ENCODE measurements at regions not wholly inside any gene's neighbourhood (a gene's known extent, or its start where the extent isn't known, plus 50 kb on each side); places are given as distances from the start of the nearest gene placed in this dataset.

DNA sequence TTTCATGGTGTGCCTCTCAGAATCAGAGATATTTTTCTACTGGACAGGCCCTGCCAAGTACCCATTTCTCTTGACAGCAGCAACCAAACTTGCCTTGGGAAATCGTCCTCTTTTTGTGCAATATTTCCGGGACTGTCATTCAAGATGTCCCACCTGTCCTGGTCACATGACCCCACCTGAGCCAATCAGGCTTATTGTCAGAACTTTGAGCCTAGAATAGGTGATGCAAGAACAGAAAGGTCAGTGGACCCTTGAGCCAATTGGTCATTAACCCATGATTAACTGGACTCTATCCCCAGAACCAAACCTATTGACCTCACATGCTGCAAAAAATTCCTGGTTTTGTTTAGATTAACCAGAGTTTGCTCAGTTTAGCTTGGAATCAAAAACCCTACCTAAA is 108.3 kb upstream of the TOP1 start:
- TF ChIP-seq ZNF274 (IDR thresholded peaks at IDR 0.05; ENCODE audit: low read depth, low read length): no peak
- no peak overlapping the region for H3K4me3 ChIP-seq (ENCODE audit: low read length)

DNA sequence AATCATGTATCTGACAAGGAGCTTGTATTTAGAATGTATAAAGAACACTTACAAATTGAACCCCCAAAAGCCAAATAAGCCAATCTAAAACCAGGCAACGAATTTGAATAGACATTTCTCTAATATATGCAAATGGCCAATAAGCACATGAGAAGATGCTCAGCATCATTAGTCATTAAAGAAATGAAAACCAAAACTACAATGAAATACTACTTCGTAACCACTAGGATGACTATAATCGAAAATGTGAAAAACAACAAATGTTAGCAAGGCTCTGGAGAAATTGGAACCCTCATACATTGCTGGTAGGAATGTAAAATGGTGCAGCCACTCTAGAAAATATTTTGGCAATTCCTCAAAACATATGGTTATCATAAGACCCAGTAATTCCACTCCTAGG is 105.8 kb upstream of the TOP1 start:
- H3K4me3 ChIP-seq (ENCODE audit: low read length): no peak overlapping the region
- TF ChIP-seq ZNF274 (IDR thresholded peaks at IDR 0.05; ENCODE audit: low read depth, low read length): no peak

DNA sequence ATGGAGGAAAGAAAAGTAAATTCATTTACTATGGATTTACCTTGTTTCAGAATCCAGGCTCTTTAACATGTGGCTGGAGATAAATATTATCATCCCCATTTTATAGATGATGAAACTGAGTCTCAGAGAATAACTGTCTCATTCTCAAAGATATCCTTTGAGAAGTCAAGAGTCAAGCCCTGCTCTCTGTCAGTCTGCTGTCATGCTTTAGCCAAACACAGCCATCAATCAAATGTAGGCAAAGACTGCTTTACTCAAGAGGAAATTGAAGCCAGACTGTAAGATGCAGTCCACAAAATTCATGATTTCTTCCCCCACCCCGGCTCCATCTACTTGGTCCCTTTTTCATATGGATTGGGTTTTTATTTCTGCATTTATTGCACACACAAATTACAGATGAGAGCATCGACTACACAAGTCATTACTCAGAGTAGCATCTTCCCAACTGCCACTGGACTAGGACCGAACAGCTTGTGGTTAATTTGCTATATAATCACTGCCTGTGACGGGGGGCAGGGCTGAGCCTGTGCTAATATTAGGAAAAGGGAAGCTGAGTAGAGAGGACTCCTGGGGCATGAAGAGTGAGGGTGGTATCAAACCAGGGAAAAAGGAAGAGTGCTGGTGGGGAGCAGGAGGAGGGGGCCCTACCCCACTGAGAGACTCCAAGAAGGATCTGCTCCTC is 102.7 kb upstream of the TOP1 start:
- no peak overlapping the region for H3K4me3 ChIP-seq (ENCODE audit: low read length)
- no peak for TF ChIP-seq ZNF274 (IDR thresholded peaks at IDR 0.05; ENCODE audit: low read depth, low read length)

DNA sequence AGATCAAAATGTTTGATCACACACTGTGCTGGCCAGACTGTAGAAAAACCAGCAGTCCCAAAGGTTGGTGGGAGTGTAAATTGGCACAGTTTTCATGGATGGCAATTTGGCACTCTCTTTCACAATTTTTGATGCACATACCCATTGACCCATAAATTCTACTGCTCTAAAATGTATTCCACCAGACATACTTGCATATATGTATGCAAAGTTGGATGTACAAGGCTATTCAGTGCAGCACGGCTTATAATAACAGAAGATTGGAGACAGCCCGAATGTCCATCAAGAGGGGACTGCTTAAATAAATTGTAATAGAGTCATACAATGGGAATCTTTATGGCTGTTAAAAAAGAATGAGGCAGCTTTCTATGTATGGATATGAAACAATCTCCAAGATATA is 101.7 kb upstream of the TOP1 start:
- H3K4me3 ChIP-seq (ENCODE audit: low read length): no peak overlapping the region
- TF ChIP-seq ZNF274 (IDR thresholded peaks at IDR 0.05; ENCODE audit: low read depth, low read length): no peak

DNA sequence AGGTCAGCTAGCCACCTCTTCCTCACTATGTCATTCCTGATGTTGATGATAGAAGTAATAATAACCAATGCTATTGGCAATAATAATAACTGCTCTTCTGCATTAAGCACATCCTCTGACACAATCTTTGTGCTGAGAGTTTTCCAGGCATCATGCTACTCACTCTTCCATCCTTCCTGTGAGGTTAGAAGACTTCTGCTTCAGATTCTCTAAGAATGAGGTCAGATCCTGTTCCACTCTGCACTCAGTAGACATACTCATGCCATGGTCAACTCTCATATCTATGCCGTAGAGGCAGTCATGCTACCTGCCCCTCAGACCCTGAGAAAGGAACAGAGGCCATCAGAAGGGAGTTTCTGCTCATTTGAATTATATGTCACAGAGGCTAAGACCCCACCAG is 98.1 kb upstream of the TOP1 start:
- TF ChIP-seq ZNF274 (IDR thresholded peaks at IDR 0.05; ENCODE audit: low read depth, low read length): no peak

DNA sequence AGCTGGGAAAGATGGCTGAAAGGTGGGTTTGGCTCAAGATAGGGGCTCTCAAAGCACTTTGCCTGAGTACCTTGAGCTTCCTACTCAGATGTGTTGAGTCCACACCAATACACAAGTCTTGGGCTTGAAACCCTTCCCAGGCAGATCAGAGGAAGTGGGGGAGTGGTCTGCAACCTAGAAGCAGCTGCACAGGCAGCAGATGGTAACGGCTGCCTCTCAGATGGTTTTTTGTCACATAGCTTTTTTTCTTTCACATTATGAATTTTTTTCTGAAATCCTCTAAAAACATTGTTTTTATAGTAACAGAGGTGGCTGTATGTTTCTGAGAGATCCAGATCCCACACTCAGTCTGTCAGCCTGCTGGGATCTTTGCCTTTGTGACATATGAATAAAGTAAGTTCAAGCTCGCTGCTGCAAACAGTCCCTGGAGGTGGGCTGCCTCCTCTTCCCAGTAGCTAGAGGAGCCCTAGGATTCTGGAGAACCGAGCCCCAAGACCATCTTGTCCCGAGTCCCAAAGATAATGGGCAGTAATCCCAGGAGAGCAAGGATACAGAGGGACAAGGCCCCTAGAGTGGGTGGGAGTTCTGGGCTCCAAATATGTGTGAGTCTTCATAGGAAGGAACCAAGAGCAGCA is 97.1 kb upstream of the TOP1 start:
- no peak overlapping the region for H3K4me3 ChIP-seq (ENCODE audit: low read length)
- TF ChIP-seq ZNF274 (IDR thresholded peaks at IDR 0.05; ENCODE audit: low read depth, low read length): no peak

More for the DNA sequence above, 98.1 kb upstream of the TOP1 start:
- H3K4me3 ChIP-seq (ENCODE audit: low read length): no peak overlapping the region

DNA sequence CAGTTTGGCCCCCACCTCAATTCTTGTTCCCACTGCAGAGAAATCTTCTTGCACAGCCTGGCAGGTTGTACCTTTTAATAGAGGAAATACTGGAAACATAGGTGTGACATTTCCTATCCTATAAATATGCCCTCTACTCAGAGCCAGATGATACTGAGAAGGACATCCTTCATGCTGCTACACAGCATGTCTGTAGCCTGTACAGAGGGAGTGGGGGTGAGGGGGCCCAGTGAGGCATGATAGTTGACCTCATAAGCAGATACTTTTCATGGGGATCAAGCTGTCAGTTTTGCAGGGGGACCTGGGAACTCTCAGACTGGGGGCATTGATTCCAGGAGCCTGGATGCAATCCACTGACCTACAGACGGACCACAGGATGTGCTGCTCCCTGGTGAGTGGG is 96.2 kb upstream of the TOP1 start:
- TF ChIP-seq ZNF274 (IDR thresholded peaks at IDR 0.05; ENCODE audit: low read depth, low read length): no peak
- no peak overlapping the region for H3K4me3 ChIP-seq (ENCODE audit: low read length)

DNA sequence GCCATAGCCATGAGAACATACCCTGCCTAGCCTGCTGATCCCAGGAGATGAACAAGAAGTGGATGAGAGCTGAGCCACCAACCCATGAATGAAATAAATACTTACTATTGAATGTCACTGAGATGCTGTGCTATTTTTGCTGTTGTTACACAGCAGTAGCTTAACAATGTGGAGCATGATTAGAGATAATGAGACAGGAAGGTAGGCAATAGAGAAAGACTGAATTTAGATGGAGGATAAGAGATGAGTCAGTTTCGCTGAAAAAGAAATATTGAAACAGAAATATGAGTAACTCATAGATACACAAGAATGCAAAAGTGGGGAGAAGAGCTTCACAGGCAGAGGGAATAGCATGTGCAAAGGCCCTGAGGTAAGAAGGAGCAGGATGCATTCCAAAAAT is 94.9 kb upstream of the TOP1 start:
- no peak overlapping the region for H3K4me3 ChIP-seq (ENCODE audit: low read length)
- no peak for TF ChIP-seq ZNF274 (IDR thresholded peaks at IDR 0.05; ENCODE audit: low read depth, low read length)

DNA sequence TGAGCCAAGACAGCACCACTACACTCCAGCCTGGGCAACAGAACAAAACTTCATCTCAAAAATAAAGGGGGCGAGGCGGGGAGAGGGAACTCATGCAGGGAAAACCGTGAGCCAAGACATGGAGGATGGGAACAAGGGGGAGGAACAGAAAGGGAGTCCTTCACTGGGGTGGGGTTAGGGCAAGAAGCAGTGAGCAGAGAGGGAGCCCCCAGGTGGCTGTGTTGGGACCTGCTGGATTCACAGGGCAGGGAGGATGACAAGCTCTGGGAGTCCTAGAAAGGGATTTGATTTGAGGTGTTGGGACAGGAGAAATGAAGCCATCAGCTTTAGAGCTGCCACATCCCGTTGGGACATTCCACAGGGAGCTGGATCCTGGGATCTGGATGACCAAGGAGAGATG is 90.6 kb upstream of the TOP1 start:
- no peak overlapping the region for H3K4me3 ChIP-seq (ENCODE audit: low read length)
- TF ChIP-seq ZNF274 (IDR thresholded peaks at IDR 0.05; ENCODE audit: low read depth, low read length): no peak

DNA sequence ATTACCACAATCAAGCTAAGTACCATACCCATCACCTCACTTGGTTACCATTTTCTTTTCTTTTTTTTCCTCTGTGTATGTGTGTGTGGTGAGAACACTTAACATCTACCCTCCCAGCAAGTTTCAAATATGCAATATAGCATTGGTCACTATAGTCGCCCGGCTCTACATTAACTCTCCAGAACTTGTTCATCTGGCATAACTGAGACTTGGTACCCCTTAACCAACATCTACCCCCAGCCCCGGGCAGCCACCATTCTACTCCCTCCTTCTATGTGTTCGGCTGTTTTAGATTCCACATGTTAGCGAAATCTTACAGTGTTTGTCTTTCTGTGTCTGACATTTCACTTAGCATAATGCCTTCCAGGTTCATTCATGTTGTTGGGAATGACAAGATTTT is 89.0 kb upstream of the TOP1 start:
- no peak for TF ChIP-seq ZNF274 (IDR thresholded peaks at IDR 0.05; ENCODE audit: low read depth, low read length)
- no peak overlapping the region for H3K4me3 ChIP-seq (ENCODE audit: low read length)

DNA sequence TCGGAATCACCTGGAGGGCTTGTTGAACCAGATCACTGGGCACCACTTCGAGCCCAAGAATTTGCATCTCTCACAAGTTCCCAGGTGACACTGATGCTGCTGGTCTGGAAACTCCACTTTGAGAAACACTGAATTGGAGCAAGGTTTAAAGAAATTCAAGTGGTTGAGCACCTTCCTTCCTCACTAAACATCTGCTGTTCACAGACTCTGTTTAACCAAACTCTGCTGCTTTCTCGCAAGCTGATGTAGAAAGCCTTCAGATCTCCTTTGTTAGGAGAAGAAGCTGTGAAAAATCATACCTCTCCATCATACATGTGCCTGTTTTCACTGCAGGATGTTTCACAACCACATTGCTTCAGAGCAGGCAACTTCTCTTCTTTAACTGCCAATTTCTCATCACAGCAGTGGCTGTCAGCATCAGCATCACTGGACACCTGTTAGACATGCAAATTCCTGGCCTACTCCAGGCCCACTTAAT is 87.5 kb upstream of the TOP1 start:
- H3K4me3 ChIP-seq (ENCODE audit: low read length): no peak overlapping the region
- no peak for TF ChIP-seq ZNF274 (IDR thresholded peaks at IDR 0.05; ENCODE audit: low read depth, low read length)

DNA sequence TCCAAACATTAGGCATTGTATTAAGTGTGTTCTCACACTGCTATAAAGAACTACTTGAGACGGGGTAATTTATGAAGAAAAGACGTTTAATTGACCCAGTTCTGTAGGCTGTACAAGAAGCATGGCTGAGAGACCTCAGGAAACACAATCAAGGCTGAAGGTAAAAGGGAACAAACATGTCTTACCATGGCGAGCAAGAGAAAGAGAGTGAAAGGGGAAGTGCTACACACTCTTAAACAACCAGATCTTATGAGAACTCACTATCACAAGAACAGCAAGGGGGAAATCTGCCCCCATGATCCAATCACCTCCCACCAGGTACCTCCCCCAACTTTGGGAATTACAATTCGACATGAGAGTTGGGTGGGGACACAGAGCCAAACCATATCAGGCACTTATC is 86.6 kb upstream of the TOP1 start:
- no peak for TF ChIP-seq ZNF274 (IDR thresholded peaks at IDR 0.05; ENCODE audit: low read depth, low read length)
- no peak overlapping the region for H3K4me3 ChIP-seq (ENCODE audit: low read length)

DNA sequence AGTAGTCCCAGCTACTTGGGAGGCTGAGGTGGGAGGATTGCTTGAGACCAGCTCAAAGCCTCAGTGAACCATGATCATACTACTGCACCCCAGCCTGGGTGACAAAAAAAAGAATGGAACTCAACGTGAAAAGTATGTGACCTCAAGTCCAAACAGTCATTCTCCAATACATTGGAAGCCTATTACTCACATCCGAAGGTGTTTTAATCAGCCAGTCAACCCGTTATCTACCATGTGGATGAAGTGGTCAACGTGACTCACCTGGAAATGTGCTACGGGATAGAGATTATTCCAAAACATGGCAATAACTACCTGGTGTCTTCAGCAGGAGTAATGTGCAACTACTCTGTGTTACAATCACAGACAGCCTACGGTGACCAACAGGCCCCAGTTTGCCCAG is 85.8 kb upstream of the TOP1 start:
- no peak for TF ChIP-seq ZNF274 (IDR thresholded peaks at IDR 0.05; ENCODE audit: low read depth, low read length)
- H3K4me3 ChIP-seq (ENCODE audit: low read length): no peak overlapping the region

DNA sequence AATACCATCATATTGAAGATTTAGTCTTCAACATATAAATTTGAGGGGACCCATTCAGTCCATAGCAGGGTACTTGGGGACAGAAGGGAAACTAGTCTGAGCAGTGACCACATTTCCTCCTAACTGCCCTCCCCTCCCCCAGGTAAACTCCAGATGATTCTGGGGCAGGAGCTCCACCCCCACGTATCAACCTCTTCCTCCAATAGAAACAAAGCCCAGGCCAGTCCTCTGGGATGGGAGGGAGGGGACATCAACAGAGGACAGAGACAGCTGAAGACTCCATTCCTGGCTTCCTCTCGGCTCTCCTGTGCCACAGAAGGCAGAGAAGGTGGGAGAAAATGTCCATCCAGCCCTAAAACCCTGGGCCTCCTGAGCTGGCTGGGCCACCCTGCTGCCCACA is 85.0 kb upstream of the TOP1 start:
- H3K4me3 ChIP-seq (ENCODE audit: low read length): no peak overlapping the region
- no peak for TF ChIP-seq ZNF274 (IDR thresholded peaks at IDR 0.05; ENCODE audit: low read depth, low read length)

DNA sequence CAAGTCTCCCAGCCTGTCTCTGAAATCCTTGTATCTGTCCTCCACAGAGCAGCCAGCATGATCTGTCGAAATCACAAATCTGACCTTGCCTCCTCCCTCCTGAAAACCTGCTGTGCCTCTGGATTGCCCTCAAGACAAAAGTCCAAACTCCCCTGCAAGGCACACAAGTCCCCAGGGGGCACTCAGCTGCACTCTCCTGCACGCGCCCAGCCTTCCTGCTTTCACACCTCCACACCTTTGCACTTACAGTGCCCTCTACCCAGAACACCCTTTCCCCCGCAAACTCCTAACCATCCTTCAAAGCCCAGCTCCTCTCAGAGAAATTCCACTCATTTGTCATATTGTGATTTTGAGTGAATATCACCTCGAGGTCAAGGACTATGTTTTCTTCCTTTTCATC is 83.4 kb upstream of the TOP1 start:
- H3K4me3 ChIP-seq (ENCODE audit: low read length): no peak overlapping the region
- TF ChIP-seq ZNF274 (IDR thresholded peaks at IDR 0.05; ENCODE audit: low read depth, low read length): no peak

Measured in GM08714 (cell line).